Astrocyte (in vitro differentiated cells and primary cell): ENCODE measurements at regions not wholly inside any gene's neighbourhood (a gene's known extent, or its start where the extent isn't known, plus 50 kb on each side); places are given as distances from the start of the nearest gene placed in this dataset.

Source experiments
- EZH2 ChIP-seq: IDR thresholded peaks from 2 replicates; pipeline ENCODE4 v1.6.1; 2012; ENCODE audit warnings: mild to moderate bottlenecking, low read length, inconsistent platforms; ENCODE audit not compliant: insufficient read depth
- TF ChIP-seq, protein P1 (sequence below): IDR thresholded peaks from 2 replicates; pipeline ENCODE4 v1.5.1; 2011; ENCODE audit warnings: low read depth, mild to moderate bottlenecking, inconsistent platforms, low read length, moderate library complexity; ENCODE audit not compliant: insufficient read depth

DNA sequence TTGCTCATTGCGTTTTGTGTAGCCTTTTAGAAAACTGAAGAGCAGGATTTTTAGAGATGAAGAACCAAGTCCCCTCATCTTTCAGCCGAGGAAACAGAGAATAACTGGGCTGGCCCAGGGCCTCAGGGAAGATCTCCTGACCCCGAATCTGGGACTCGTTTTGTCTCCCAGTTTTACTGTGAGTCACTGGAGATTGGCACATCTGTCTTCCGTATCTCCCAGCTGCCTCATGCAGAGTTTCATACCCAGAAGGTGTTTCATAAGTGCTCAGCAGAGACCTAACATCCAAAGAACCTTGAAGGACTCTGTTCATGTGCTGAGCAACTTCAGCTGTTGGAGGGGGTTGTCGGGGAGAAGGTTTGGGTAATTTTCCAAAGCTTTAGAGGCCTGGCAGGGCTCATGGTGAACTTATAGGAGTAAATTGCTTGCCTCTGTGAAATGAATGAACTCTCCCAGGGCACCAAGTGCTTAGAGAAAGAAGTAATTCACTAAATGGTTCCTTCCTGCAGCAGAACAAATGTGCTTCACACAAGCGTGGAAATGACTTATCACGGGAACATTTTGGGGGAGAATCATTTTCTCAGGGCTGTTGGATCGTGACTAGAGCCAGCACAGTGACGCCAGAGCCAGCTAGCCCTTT is 121.4 kb downstream of the FAM43A start:
- TF ChIP-seq, protein P1, sequence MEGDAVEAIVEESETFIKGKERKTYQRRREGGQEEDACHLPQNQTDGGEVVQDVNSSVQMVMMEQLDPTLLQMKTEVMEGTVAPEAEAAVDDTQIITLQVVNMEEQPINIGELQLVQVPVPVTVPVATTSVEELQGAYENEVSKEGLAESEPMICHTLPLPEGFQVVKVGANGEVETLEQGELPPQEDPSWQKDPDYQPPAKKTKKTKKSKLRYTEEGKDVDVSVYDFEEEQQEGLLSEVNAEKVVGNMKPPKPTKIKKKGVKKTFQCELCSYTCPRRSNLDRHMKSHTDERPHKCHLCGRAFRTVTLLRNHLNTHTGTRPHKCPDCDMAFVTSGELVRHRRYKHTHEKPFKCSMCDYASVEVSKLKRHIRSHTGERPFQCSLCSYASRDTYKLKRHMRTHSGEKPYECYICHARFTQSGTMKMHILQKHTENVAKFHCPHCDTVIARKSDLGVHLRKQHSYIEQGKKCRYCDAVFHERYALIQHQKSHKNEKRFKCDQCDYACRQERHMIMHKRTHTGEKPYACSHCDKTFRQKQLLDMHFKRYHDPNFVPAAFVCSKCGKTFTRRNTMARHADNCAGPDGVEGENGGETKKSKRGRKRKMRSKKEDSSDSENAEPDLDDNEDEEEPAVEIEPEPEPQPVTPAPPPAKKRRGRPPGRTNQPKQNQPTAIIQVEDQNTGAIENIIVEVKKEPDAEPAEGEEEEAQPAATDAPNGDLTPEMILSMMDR, result no peak
- no peak for TF ChIP-seq EZH2
